GM18861 (cell line): ENCODE measurements at regions not wholly inside any gene's neighbourhood (a gene's known extent, or its start where the extent isn't known, plus 50 kb on each side); places are given as distances from the start of the nearest gene placed in this dataset.

Source experiments
- ATAC-seq: cut with Tn5 transposase; IDR thresholded peaks from one replicate; pipeline ENCODE4 v1.9.1; 2021; ENCODE audit not compliant: unreplicated experiment

DNA sequence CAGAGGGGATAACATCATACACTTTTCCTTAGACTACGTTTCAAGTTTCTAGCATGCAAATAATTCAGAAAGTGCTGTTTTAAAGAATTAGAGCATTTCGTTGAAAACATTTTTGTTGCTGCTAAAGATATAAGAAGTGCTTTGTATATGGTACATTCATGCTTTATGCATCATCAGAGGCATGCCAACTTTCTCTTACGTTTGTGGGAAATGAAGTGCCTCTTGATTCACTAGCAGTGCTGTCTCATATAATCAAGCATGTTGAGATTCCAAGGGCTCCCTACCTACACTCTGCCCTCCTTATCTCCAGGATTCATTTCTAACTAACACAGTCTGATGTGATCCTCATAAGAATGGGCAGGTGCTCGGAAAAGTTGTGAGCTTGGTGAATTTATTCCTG is 748.6 kb upstream of the DDX18 start:
- ATAC-seq = no peak

DNA sequence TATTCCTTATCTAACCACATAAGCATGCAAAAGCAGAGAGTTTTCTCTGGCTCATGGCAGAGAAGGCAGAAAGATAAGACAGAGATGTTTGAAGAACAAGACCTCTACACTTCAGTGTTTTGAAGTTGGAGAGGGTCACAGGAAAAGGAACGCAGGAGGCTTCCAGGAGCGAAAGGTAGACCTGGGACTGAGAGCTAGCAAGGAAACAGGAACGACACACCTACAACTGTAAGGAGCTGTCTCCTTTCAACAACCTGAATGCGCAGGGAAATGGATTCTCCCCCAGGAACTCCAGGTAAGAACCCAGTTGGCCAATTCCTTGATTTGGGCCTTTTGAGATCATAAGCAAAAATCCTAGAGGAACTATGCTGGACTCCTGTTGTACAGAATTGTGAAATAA is 746.6 kb upstream of the DDX18 start:
- no peak for ATAC-seq

DNA sequence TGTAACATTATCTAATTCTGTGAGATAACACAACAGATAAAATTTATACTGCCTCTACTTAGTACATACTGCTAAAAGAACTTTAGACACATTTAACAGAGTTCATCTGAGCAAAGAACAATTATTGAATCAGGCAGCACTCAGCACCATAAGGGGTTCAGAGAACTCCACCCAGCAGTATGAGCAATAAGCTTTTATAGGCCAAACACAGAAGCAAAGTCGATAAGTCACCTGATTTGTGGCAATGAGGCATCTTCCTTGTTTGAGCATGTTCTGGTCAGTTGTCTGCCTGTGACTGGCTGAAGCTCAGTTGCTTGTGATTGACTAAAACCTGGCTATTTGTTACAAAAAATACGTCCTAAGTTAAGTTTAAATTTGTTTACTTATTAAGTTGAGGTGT is 746.1 kb upstream of the DDX18 start:
- no peak for ATAC-seq

DNA sequence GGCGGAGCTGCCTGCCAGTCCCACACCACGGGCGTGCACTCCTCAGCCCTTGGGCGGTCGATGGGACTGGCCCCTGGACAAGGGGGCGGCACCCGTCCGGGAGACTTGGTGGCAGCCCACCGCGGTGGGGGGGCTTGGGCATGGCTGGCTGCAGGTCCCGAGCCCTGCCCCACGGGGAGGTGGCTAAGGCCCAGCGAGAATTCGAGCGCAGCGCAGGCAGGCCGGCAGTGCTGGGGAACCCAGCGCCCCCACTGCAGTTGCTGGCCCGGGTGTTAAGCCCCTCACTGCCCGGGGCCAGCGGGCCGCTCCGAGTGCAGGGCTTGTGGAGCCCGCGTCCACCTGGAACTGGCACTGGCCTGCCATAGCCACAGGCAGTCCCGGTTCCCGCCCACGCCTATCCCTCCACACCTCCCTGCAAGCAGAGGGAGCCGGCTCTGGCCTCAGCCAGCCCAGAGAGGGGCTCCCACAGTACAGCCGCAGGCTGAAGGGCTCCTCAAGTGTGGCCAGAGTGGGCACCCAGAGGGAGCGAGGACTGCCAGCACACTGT is 742.9 kb upstream of the DDX18 start:
- no peak for ATAC-seq

DNA sequence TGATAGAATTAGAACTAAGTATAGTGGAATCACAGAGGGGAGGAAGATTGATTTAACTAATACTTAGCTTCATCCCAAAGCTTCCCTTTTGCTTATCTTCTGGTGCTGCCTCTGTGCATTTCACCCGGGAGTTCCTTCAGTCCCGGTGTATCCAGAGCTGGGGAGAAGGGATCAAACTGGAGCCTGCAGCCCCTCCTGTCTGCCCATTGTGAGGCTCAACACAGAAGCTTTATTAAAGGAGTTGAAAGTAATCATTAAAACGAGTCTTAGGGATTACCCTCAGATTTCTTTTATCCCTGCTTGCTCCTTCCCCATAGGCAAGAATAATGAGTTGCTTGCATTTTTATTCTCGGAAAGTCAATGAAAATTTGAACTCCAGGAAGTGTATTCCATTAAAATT is 739.7 kb upstream of the DDX18 start:
- no peak for ATAC-seq

- ATAC-seq = no peak
Measured at GRCh38 chr2:117085256-117085655, 729.2 kb upstream of the DDX18 start.

DNA sequence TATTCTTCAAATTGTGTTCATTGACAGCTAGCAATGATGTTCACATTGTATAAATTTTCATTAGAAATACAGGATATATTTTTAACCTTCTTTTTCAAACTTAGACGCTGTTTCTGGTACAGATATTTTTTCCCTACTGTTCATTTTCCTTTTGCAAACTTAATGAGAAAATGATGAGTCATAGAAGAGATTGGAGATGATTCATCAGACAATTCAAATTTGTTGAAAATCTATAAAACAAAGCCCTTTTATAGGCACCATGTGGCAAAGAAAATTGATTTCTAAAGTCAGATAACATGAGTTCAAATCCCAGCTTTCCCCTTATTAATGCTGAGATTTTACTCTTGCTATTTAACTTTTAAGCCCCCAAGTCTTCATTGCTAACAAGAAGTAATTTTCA is 728.8 kb upstream of the DDX18 start:
- no peak for ATAC-seq

GRCh38 chr2:117086174-117086942 is 728.1 kb upstream of the DDX18 start:
- ATAC-seq = no peak

- no peak for ATAC-seq
Measured at GRCh38 chr2:117086943-117087250, 727.6 kb upstream of the DDX18 start.

GRCh38 chr2:117087535-117088291 is 726.8 kb upstream of the DDX18 start:
- no peak for ATAC-seq

DNA sequence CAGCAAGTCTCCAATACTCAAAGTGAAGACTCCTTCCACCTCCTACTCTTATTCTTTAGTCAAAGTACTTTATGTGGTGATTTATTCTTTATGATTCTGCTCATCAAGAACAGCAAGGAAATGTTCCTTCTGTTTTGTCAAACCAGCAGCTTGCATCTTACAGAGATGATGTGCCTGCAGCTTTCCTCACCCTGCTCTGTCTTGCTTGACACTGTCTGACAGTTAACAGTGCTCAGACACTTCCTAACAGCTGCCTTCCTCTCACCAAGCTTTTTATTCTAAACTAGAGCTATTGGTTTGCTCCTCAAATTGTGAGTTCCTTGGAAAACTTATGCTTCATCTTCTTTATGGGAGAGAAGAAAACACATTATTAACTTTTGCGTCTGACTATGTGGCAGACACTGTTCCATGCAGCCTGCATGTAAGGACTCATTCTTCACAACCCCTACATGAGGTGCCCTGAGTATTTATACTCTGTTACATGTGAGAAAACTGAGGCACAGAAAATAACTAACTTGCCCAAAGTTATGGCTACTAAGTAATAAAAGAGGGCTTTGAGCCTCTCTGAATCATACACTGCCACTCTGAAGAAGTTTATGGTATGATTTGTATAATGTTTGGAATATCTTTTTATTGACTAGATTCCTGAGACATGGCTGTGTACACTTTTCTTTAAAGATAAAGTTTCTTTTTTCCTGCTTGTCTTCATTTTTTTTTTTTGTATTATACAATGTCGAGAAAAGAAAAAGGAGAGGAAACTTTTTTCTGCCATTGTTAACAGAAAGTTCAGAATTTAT is 723.3 kb upstream of the DDX18 start:
- ATAC-seq = no peak

DNA sequence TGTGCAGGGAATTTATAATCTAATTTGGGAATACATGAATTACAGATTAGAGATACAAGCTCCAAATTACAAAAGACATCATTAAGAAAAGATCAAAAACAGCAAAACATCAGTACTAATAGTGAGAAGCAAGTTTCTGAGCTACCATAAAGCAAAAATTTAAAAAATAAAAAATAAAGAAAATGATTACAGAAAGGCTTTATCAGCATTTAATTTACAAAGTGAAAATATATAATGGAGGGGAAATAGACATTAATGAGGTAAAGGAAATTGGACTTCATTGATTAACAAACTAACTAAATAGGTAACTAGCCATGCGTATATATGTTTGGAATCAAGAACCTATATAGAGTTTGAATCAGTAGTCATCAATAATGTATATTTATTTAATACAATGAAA is 712.9 kb upstream of the DDX18 start:
- ATAC-seq = no peak

DNA sequence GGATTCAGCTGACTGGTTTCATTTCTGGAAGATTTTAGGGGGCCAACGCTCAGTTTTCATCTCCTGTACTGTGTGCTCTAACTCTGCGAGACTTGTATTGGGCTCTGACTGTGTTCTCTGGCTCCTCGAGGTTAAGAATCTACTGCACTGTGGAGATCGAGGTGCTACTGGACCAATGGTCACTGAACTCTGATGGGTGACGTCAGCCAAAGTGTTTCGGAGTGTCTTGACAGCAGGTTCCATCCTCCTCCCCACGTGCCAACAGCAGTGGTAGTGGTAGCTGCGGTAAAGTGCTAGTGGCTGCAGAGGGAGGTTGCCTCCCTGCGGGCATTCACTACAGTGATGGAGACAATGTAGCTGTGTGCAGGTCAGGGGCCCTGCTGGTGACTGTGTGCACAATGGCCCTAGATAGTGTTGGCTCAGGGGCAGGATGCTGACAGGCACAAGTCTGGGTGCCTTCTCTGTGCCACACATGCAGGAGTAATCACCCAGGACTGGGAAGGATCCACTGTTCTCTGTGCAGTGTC is 705.7 kb upstream of the DDX18 start:
- no peak for ATAC-seq

- ATAC-seq = no peak
Measured at GRCh38 chr2:117118994-117119393, 695.5 kb upstream of the DDX18 start.

GRCh38 chr2:117123362-117123761 is 691.1 kb upstream of the DDX18 start:
- ATAC-seq = no peak

- ATAC-seq = no peak
Measured at GRCh38 chr2:117126656-117127055, 687.8 kb upstream of the DDX18 start.

DNA sequence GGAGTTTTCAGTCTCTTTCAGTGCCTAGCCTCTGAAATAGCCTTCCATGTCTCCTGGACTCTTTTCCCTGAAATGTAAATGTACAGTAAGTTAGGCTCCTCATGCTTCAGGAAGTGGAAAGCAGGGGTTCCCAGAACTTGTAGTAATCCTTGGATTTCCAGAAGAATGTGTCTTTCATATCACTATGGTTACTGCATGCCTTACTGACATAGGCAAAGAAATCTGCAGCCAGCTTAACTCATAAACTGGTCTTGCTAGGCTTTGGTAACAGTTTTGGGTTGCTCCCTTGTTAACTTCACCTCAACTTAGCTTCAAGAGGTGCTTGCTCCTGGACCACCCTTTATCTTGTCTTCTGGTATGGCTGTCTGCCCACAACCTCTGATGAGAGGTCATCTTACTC is 686.8 kb upstream of the DDX18 start:
- no peak for ATAC-seq

DNA sequence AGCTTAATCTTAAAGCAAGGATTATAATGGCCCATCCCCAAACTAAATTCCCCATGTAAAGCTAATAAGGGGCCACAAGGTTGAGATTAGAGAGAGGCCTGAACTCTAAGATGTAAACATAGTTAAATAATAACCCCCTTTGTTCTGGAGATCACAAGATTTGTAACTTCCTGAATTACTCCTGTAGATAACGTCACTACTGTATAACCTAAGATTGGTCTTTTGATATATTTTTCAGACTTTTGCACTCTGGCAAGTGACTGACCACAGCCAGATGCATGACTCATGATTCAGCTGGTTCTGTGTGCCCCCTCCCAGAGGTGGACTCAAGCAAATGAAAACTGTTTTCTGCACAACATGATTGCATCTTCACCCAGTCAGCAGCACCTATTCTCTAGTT is 686.0 kb upstream of the DDX18 start:
- ATAC-seq = no peak

- no peak for ATAC-seq
Measured at GRCh38 chr2:117137371-117137770, 677.1 kb upstream of the DDX18 start.

DNA sequence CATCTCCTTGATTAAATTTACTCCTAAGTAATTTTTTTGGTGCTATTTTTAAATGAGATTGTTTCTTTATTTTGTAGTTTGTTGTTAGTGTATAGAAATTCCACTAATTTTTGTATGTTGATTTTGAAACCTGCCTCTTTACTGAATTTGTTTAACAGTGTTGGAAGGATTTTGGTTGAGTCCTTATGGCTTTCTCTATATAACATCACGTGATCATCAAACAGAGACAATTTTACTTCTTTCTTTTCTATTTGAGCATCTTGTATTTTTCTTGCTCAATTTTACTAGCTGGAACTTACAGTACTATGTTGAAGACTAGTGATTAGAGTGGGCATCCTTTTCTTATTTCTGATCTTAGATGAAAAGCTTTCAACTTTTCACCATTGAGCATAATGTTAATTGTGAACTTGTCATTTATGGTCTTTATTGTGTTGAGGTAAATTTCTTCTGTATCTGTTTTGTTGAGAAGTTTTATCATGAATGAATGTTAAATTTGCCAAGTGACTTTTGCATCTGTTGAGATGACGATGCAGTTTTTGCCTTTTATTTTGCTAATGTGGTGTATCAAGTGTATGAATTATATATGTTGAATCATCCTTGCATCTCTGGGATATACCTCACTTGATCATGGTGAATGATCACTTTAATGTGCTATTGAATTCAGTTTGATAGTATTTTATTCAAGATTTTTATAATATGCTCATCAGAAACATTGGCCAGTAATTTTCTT is 645.3 kb upstream of the DDX18 start:
- no peak for ATAC-seq

- ATAC-seq = no peak
Measured at GRCh38 chr2:117170897-117171296, 643.6 kb upstream of the DDX18 start.
